SK-N-SH treated with all-trans-retinoic acid at 6 μM for 48 hours (cell line): ENCODE measurements at regions not wholly inside any gene's neighbourhood (a gene's known extent, or its start where the extent isn't known, plus 50 kb on each side); places are given as distances from the start of the nearest gene placed in this dataset.

Experiments
- ATAC-seq: fragments of 200-7000 bp; cut with Tn5 transposase; 3 replicates; pipeline ENCODE4 v1.9.1; 2020; ENCODE audit warnings: mild to moderate bottlenecking, moderate library complexity
- ARNTL ChIP-seq: fragments of 450-650 bp; formaldehyde crosslinking; IDR thresholded peaks from 2 replicates; pipeline ENCODE4 v1.5.0; 2020; ENCODE audit warnings: low read depth, mild to moderate bottlenecking, moderate library complexity, borderline replicate concordance
- BACH2 ChIP-seq: fragments of 250-450 bp; sonication (Bioruptor Pico); IDR thresholded peaks from 2 replicates; pipeline ENCODE4 v1.9.0; 2021; ENCODE audit warnings: mild to moderate bottlenecking, borderline replicate concordance
- CREB5 ChIP-seq: fragments of 250-450 bp; sonication (Bioruptor Pico); IDR thresholded peaks from 2 replicates; pipeline ENCODE4 v1.5.1; 2020; ENCODE audit warnings: low read depth, mild to moderate bottlenecking, moderate library complexity
- CSDC2 ChIP-seq: fragments of 250-450 bp; sonication (Bioruptor Pico); IDR thresholded peaks from 2 replicates; pipeline ENCODE4 v1.5.0; 2020; ENCODE audit warnings: mild to moderate bottlenecking, moderate library complexity
- ESRRG ChIP-seq: fragments of 250-450 bp; sonication (Bioruptor Pico); IDR thresholded peaks from 2 replicates; pipeline ENCODE4 v1.6.1; 2021; ENCODE audit warnings: mild to moderate bottlenecking
- GLIS3 ChIP-seq: fragments of 250-450 bp; sonication (Bioruptor Pico); IDR thresholded peaks from 2 replicates; pipeline ENCODE4 v1.5.0; 2020; ENCODE audit warnings: mild to moderate bottlenecking, moderate library complexity
- ISL1 ChIP-seq: fragments of 250-450 bp; sonication (Bioruptor Pico); IDR thresholded peaks from 2 replicates; pipeline ENCODE4 v2.1.2; 2022; ENCODE audit warnings: mild to moderate bottlenecking, moderate library complexity
- POU6F1 ChIP-seq: fragments of 250-450 bp; sonication (Bioruptor Pico); IDR thresholded peaks from 2 replicates; pipeline ENCODE4 v1.8.0; 2021; ENCODE audit warnings: low read depth, mild to moderate bottlenecking, moderate library complexity, borderline replicate concordance
- PPARA ChIP-seq: fragments of 250-450 bp; sonication (Bioruptor Pico); IDR thresholded peaks from 2 replicates; pipeline ENCODE4 v1.5.0; 2020; ENCODE audit warnings: mild to moderate bottlenecking, borderline replicate concordance
- RARB ChIP-seq: fragments of 250-450 bp; sonication (Bioruptor Pico); IDR thresholded peaks from 2 replicates; pipeline ENCODE4 v1.8.0; 2021; ENCODE audit warnings: mild to moderate bottlenecking, moderate library complexity
- TCF4 ChIP-seq: fragments of 250-450 bp; sonication (Bioruptor Pico); IDR thresholded peaks from 2 replicates; pipeline ENCODE4 v1.8.0; 2021; ENCODE audit warnings: mild to moderate bottlenecking, moderate library complexity, borderline replicate concordance
- TOX ChIP-seq: fragments of 250-450 bp; sonication (Bioruptor Pico); IDR thresholded peaks from 2 replicates; pipeline ENCODE4 v1.8.0; 2021; ENCODE audit warnings: mild to moderate bottlenecking, moderate library complexity, borderline replicate concordance
- TSHZ2 ChIP-seq: fragments of 250-450 bp; sonication (Bioruptor Pico); IDR thresholded peaks from 2 replicates; pipeline ENCODE4 v1.5.0; 2020; ENCODE audit warnings: mild to moderate bottlenecking, moderate library complexity
- ZC3H10 ChIP-seq: fragments of 250-450 bp; sonication (Bioruptor Pico); IDR thresholded peaks from 2 replicates; pipeline ENCODE4 v1.5.1; 2021; ENCODE audit warnings: mild to moderate bottlenecking, moderate library complexity
- ZFP3 ChIP-seq: fragments of 250-450 bp; sonication (Bioruptor Pico); IDR thresholded peaks from 2 replicates; pipeline ENCODE4 v1.5.0; 2020; ENCODE audit warnings: mild to moderate bottlenecking, moderate library complexity
- ZFP30 ChIP-seq: fragments of 450-650 bp; formaldehyde crosslinking; IDR thresholded peaks from 2 replicates; pipeline ENCODE4 v1.5.0; 2022; ENCODE audit warnings: mild to moderate bottlenecking, moderate library complexity
- ZNF70 ChIP-seq: fragments of 450-650 bp; formaldehyde crosslinking; IDR thresholded peaks from 2 replicates; pipeline ENCODE4 v1.5.0; 2020; ENCODE audit warnings: mild to moderate bottlenecking, moderate library complexity
- ZNF8 ChIP-seq: fragments of 450-650 bp; formaldehyde crosslinking; IDR thresholded peaks from 2 replicates; pipeline ENCODE4 v1.5.0; 2020; ENCODE audit warnings: mild to moderate bottlenecking, moderate library complexity
- TF ChIP-seq, protein P1 (sequence below): fragments of 250-450 bp; sonication (Bioruptor Pico); IDR thresholded peaks from 2 replicates; pipeline ENCODE4 v1.5.1; 2021; ENCODE audit warnings: mild to moderate bottlenecking, moderate library complexity

- peak; percentile 67 for ATAC-seq
- TF ChIP-seq POU6F1 (CRISPR knock-in tag), result no peak
- TF ChIP-seq TSHZ2 (CRISPR knock-in tag), result no peak
- TF ChIP-seq ZFP3 (CRISPR knock-in tag), result no peak
- 0 out of 2 replicates have a peak, but pooled peaks have one; percentile 18 for TF ChIP-seq ZNF70 (CRISPR knock-in tag)
- no peak for TF ChIP-seq GLIS3 (CRISPR knock-in tag)
- TF ChIP-seq TCF4, result peak; percentile 57; the same call in 1 of the 2 replicates
- TF ChIP-seq ISL1 (CRISPR knock-in tag), result no peak
Measured at GRCh38 chr12:124506145-124506831, 61.1 kb downstream of the NCOR2 start.

GRCh38 chr12:124505001-124505818 lies 62.2 kb downstream of the NCOR2 start:
- TF ChIP-seq ZNF70 (CRISPR knock-in tag), result peak; percentile 96
- TF ChIP-seq BACH2 (CRISPR knock-in tag), result no peak
- no peak for TF ChIP-seq RARB
- no peak for TF ChIP-seq POU6F1 (CRISPR knock-in tag)
- no peak for TF ChIP-seq TOX
- no peak for TF ChIP-seq CREB5 (CRISPR knock-in tag)
- TF ChIP-seq ISL1 (CRISPR knock-in tag), result no peak
- ATAC-seq, result no peak

DNA sequence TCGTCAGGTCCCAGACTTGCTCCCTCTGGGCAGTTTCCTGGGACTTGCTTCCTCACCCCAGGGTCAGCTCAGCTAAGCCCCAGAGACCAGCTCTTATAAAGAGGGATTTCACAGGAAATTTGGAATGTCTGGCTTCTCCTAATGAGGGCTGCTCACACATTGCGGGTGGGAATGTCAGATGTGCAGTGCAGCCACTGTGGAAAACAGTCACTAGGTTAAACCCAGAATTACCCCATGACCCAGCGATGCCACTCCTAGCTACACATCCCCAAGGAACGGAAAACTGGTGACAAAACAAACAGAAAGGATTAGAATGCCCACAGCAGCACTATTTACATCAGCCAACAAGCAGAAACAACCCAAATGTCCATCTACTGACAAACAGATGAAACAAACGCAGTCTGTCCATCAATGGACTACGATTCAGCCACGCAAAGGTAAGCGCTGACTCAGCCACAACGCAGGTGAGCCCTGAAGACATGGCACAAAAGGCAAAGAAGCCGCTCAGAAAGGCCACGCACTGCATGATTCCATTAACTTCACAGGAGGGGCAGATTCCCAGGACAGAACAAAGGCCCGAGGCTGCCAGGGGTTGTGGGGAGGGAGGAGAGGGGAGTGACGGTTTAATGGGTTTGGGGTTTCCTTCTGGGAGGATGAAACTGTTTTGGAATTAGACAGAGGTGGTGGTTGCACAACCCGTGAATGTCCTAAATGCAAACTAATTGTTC lies 63.0 kb downstream of the NCOR2 start:
- no peak for ATAC-seq
- TF ChIP-seq CSDC2 (CRISPR knock-in tag), result no peak
- TF ChIP-seq BACH2 (CRISPR knock-in tag), result no peak
- TF ChIP-seq GLIS3 (CRISPR knock-in tag), result no peak
- no peak for TF ChIP-seq ZFP30 (CRISPR knock-in tag)
- no peak for TF ChIP-seq ZNF70 (CRISPR knock-in tag)
- TF ChIP-seq ARNTL (CRISPR knock-in tag), result no peak
- no peak for TF ChIP-seq TCF4
- TF ChIP-seq ISL1 (CRISPR knock-in tag), result no peak
- TF ChIP-seq ZNF8 (CRISPR knock-in tag), result no peak
- TF ChIP-seq CREB5 (CRISPR knock-in tag), result no peak
- TF ChIP-seq RARB, result no peak
- no peak for TF ChIP-seq POU6F1 (CRISPR knock-in tag)
- no peak for TF ChIP-seq PPARA (CRISPR knock-in tag)
- no peak for TF ChIP-seq ESRRG (CRISPR knock-in tag)
- TF ChIP-seq ZC3H10 (CRISPR knock-in tag), result no peak
- TF ChIP-seq, protein P1, sequence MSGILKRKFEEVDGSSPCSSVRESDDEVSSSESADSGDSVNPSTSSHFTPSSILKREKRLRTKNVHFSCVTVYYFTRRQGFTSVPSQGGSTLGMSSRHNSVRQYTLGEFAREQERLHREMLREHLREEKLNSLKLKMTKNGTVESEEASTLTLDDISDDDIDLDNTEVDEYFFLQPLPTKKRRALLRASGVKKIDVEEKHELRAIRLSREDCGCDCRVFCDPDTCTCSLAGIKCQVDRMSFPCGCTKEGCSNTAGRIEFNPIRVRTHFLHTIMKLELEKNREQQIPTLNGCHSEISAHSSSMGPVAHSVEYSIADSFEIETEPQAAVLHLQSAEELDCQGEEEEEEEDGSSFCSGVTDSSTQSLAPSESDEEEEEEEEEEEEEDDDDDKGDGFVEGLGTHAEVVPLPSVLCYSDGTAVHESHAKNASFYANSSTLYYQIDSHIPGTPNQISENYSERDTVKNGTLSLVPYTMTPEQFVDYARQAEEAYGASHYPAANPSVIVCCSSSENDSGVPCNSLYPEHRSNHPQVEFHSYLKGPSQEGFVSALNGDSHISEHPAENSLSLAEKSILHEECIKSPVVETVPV (CRISPR knock-in tag), result no peak
